SK-N-SH (cell line): ENCODE measurements at regions not wholly inside any gene's neighbourhood (a gene's known extent, or its start where the extent isn't known, plus 50 kb on each side); places are given as distances from the start of the nearest gene placed in this dataset.

Experiments
- CTCF ChIA-PET: fragments of 300-600, 350-600 bp; formaldehyde crosslinking; extraction: SDS; loops from one replicate; lab custom pipeline; 2021; lab: Yijun Ruan, JAX
- POLR2A ChIA-PET: fragments of 350-600 bp; sonication (Branson Sonifier 250); formaldehyde crosslinking; extraction: SDS; loops from one replicate; lab custom pipeline; 2020; ENCODE audit warnings: antibody characterized with exemption, inconsistent platforms; lab: Yijun Ruan, JAX
- DNase-seq: peaks from one replicate; pipeline ENCODE4 v3.0.0; 2012
- H2AFZ ChIP-seq: fragments of 200-600 bp; sonication (generic); 2 replicates; pipeline ENCODE4 v1.8.1; 2016; ENCODE audit warnings: antibody characterized with exemption, mild to moderate bottlenecking, low read depth
- H3F3A ChIP-seq: fragments of 200-600 bp; sonication (generic); replicated peaks from 2 replicates; pipeline ENCODE3; 2016; ENCODE audit warnings: antibody characterized with exemption, mild to moderate bottlenecking; ENCODE audit not compliant: insufficient read depth
- H3K27ac ChIP-seq, 2 experiments: fragments of 200-500 bp in 1 of 2; fragments of 200-600 bp in 1 of 2; sonication (Bioruptor generic) in 1 of 2; sonication (generic), shearing (Covaris generic) in 1 of 2; 2 replicates each; pipeline versions ENCODE4 v1.5.1 to v1.6.1; 2014 to 2016; ENCODE audit warnings: low read depth in 2 of 2, inconsistent platforms in 1 of 2, low read length in 1 of 2, mild to moderate bottlenecking in 1 of 2, mixed read lengths in 1 of 2
- H3K27me3 ChIP-seq: fragments of 200-600 bp; sonication (generic), shearing (Covaris generic); 2 replicates; pipeline ENCODE4 v1.6.1; 2016; ENCODE audit warnings: mixed run types; ENCODE audit not compliant: insufficient read depth
- H3K36me3 ChIP-seq, 2 experiments: fragments of 200-500 bp in 1 of 2; fragments of 200-600 bp in 1 of 2; sonication (Bioruptor generic) in 1 of 2; sonication (generic) in 1 of 2; replicated peaks in 1 of 2; 2 replicates each; pipeline versions ENCODE3 to v1.5.1; 2014 to 2016; ENCODE audit warnings: low read length in 1 of 2, mild to moderate bottlenecking in 1 of 2; ENCODE audit not compliant: insufficient read depth in 2 of 2, control insufficient read depth in 1 of 2
- H3K4me1 ChIP-seq, 2 experiments: fragments of 200-500 bp in 1 of 2; fragments of 200-600 bp in 1 of 2; sonication (Bioruptor generic) in 1 of 2; sonication (generic), shearing (Covaris generic) in 1 of 2; 2 replicates each; pipeline versions ENCODE4 v1.5.1 to v1.6.1; 2014 to 2016; ENCODE audit warnings: low read depth in 1 of 2, low read length in 1 of 2, mixed run types in 1 of 2; ENCODE audit not compliant: insufficient read depth in 2 of 2, control insufficient read depth in 1 of 2
- H3K4me2 ChIP-seq: fragments of 200-600 bp; sonication (generic), shearing (Covaris generic); 2 replicates; pipeline ENCODE4 v1.6.1; 2017; ENCODE audit warnings: mixed run types
- H3K4me3 ChIP-seq, 2 experiments: fragments of 200-500 bp in 1 of 2; fragments of 200-600 bp in 1 of 2; sonication (Bioruptor generic) in 1 of 2; sonication (generic), shearing (Covaris generic) in 1 of 2; 2 replicates each; pipeline versions ENCODE4 v1.5.1 to v1.8.1; 2014 to 2016; ENCODE audit warnings: low read depth in 2 of 2, inconsistent platforms in 1 of 2, low read length in 1 of 2, mild to moderate bottlenecking in 1 of 2, mixed read lengths in 1 of 2, moderate library complexity in 1 of 2
- H3K79me2 ChIP-seq: fragments of 200-600 bp; sonication (generic); 2 replicates; pipeline ENCODE4 v1.8.1; 2017; ENCODE audit warnings: mild to moderate bottlenecking; ENCODE audit not compliant: insufficient read depth
- H3K9ac ChIP-seq: fragments of 200-600 bp; sonication (generic); 2 replicates; pipeline ENCODE4 v1.6.1; 2017; ENCODE audit warnings: mixed run types
- H3K9me2 ChIP-seq: fragments of 200-600 bp; sonication (generic); 2 replicates; pipeline ENCODE4 v1.6.1; 2017; ENCODE audit warnings: mixed run types
- H3K9me3 ChIP-seq: fragments of 200-600 bp; sonication (generic); 2 replicates; pipeline ENCODE4 v1.6.1; 2017; ENCODE audit warnings: mixed run types, mild to moderate bottlenecking, moderate library complexity
- H4K20me1 ChIP-seq: fragments of 200-600 bp; sonication (generic); 2 replicates; pipeline ENCODE4 v1.6.1; 2017; ENCODE audit warnings: mild to moderate bottlenecking, mixed run types; ENCODE audit not compliant: insufficient read depth
- CHD2 ChIP-seq: fragments of 150-350 bp; IDR thresholded peaks from 2 replicates; pipeline ENCODE4 v1.6.1; 2018; ENCODE audit warnings: low read length; ENCODE audit not compliant: partially characterized antibody
- CTCF ChIP-seq: fragments of 200-600 bp; sonication (generic); IDR thresholded peaks from 2 replicates; pipeline ENCODE4 v1.6.1; 2017; ENCODE audit warnings: antibody characterized with exemption, mild to moderate bottlenecking, moderate library complexity
- FOSL2 ChIP-seq: IDR thresholded peaks from 2 replicates; pipeline ENCODE4 v1.4.0; 2012; ENCODE audit warnings: low read depth, mild to moderate bottlenecking, moderate library complexity, borderline replicate concordance
- FOXM1 ChIP-seq: IDR thresholded peaks from 2 replicates; pipeline ENCODE4 v1.4.0; 2012; ENCODE audit warnings: low read depth, mild to moderate bottlenecking
- POLR2AphosphoS5 ChIP-seq: IDR thresholded peaks from 2 replicates; pipeline ENCODE4 v1.6.1; 2012; ENCODE audit warnings: low read depth, low read length
- RFX5 ChIP-seq: IDR thresholded peaks from 2 replicates; pipeline ENCODE4 v1.6.1; 2012; ENCODE audit warnings: mild to moderate bottlenecking, improper control_type of control experiment, low read length
- SIN3A ChIP-seq: IDR thresholded peaks from 2 replicates; pipeline ENCODE4 v1.6.1; 2012; ENCODE audit warnings: low read depth, mild to moderate bottlenecking, low read length, moderate library complexity, borderline replicate concordance
- TEAD4 ChIP-seq: IDR thresholded peaks from 2 replicates; pipeline ENCODE4 v1.4.0; 2012; ENCODE audit warnings: mild to moderate bottlenecking, borderline replicate concordance; ENCODE audit not compliant: insufficient read depth
- USF1 ChIP-seq: IDR thresholded peaks from 2 replicates; pipeline ENCODE4 v1.4.0; 2012; ENCODE audit warnings: low read depth, borderline replicate concordance
- WGBS: methylation state at CpG from one replicate; pipeline ENCODE4 v1.1.6; 2017; ENCODE audit warnings: low lambda C conversion rate; 5-methylcytosine and 5-hydroxymethylcytosine counted together

- Histone ChIP-seq H3K27me3 (no peaks in the 10 kb centered on the region), H3K9me3 (no peaks in the 10 kb centered on the region), H3K79me2 (no peaks in the 10 kb centered on the region), H3K9ac (no peak overlapping the region), H2AFZ (no peak overlapping the region), H3K4me2 (no peak overlapping the region), H3K4me1 (peaks cover 0 to 8% of the 10 kb centered on the region in 2 experiments; a peak in 1 of 4 replicates), H3K36me3 (no peaks in the 10 kb centered on the region), H3F3A (no peaks in the 10 kb centered on the region), H4K20me1 (no peaks in the 10 kb centered on the region), H3K4me3 (no peak overlapping the region), H3K27ac (no peak overlapping the region), H3K9me2 (no peaks in the 10 kb centered on the region)
- ChIA-PET POLR2A (no interaction called here), CTCF (interaction anchor here (1.0 kb wide), 1 partner anchor 10 kb away, joined by 3 read pairs; no protein-coding TSS in a partner anchor)
- no peak for TF ChIP-seq CTCF
- no peak for TF ChIP-seq POLR2AphosphoS5
- TF ChIP-seq RFX5: no peak
- TF ChIP-seq USF1: no peak
- TF ChIP-seq FOSL2: no peak
- TF ChIP-seq SIN3A: no peak
- no peak for TF ChIP-seq TEAD4
- TF ChIP-seq FOXM1: no peak
- DNase-seq: no peak
- 44% methylated on average over 7 of the region's 7 CpGs for WGBS
These were observed 245.2 kb upstream of the MAF start for GRCh38 chr16:79845734-79846135.

- no peak for DNase-seq
- Histone ChIP-seq H3K27ac (no peak overlapping the region), H3K27me3 (no peaks in the 10 kb centered on the region), H4K20me1 (no peaks in the 10 kb centered on the region), H3K4me3 (no peak overlapping the region), H3K4me2 (no peak overlapping the region), H3K79me2 (no peaks in the 10 kb centered on the region)
- 50% methylated on average over 12 of the region's 12 CpGs for whole genome bisulfite sequencing
- POLR2A ChIA-PET: no interaction called here
- TF ChIP-seq TEAD4 (no peak), CHD2 (no peak)
- TF ChIP-seq, all 33 proteins: peak for 0
- Histone ChIP-seq H3K9me3 (no peaks in the 10 kb centered on the region), H3K9ac (no peak overlapping the region), H3K4me1 (peaks cover 0 to 8% of the 10 kb centered on the region in 2 experiments; a peak in 1 of 4 replicates), H2AFZ (no peak overlapping the region), H3K9me2 (no peaks in the 10 kb centered on the region), H3F3A (no peaks in the 10 kb centered on the region), H3K36me3 (no peaks in the 10 kb centered on the region)
- CTCF ChIA-PET: interaction anchor here (1.0 kb wide), 1 partner anchor 9 kb away, joined by 3 read pairs; no protein-coding TSS in a partner anchor
These were observed 244.6 kb upstream of the MAF start for GRCh38 chr16:79845033-79845733.
